ENCODE measurements at regions not wholly inside any gene's neighbourhood (a gene's known extent, or its start where the extent isn't known, plus 50 kb on each side); places are given as distances from the start of the nearest gene placed in this dataset.
A peak's percentile ranks its signal among the peaks of the same experiment; 100 is the strongest.

DNA sequence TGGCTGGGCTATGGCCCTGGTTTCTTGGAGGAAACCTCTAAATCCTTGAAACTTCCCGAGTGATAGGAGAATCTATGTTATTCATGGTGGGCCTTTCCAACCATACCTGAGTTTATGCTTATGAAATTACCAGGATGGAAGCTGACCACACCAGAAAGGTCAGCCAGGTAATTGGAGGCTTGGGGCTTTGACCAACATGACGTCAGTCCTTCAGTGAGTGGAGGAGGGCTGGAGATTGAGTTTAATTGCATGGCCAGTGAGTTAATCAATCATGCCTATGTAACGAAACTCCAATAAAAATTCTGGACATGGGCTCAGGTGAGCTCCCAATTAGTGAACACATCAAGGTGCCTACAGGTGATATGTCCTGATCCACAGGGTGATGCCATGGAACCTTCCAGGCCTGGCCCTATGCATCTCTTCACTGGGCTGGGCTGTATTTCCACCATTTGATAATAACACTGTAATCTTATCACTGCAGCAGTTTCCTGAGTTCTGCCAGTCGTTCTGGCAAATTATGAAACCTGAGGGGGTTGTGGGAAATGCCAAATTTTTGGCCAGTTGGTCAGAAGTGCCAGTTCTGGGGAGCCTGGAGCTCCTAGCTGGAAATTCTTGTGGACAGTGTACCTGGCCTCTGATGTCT, 106.5 kb downstream of the CDH26 start:
- Mint-ChIP-seq H3K27ac (peak overlapping the region; percentile 12), H3K4me1 (peaks cover 23% of the 10 kb centered on the region), H3K27me3 (no peaks in the 10 kb centered on the region), H3K36me3 (no peaks in the 10 kb centered on the region), H3K4me3 (no peak overlapping the region), H3K9me3 (no peaks in the 10 kb centered on the region)

DNA sequence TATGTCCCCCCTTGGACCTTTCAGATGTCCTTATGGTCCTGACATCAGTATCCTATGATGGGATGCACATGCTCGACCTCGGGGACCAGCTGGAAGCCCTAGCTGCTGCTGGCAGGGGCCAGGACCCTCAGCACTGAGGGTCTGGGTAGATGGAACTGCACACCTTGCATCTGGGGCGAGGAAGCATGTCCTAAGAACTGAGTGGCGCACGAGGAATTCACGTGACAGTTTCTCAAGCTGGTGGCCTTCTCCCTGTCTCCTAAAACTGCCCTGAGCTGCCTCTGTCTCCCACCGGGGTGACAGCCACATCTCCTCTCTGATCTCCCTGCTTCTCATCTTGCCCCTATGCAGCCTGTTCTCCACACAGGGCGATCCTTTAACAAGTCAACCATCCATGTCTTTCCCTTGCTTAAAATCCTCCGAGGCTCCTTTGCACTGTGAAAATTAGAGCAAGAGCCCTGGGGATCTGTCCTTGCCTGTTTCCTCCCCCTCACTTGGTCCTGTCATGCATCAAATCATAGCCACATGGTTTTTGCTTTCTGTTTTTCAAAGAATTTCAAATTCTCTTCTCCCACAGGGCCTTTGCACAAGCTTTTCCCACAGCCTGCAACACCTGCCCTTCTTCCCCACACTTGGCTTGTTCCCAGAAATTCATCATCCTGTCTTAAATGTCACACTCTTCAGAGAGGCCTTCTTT, 107.7 kb downstream of the CDH26 start:
- Mint-ChIP-seq H3K4me3 (no peak overlapping the region), H3K27ac (no peak overlapping the region), H3K4me1 (peaks cover 23% of the 10 kb centered on the region), H3K36me3 (no peaks in the 10 kb centered on the region), H3K9me3 (no peaks in the 10 kb centered on the region), H3K27me3 (no peaks in the 10 kb centered on the region)

DNA sequence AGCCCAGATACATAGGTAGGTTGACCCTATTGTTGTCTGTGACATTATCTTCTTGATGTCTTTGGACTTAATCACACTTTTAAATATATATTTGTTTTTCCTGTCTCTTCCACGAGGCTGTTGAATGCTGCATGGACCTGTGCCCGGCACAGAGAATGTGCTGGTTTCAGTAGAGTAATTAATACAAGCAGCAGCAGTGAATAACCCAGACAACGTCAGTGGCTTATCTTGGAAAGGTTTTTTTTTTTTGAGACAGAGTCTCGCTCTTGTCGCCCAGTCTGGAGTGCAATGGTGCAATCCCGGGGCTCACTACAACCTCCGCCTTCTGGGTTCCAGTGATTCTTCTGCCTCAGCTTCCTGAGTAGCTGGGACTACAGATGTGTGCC, 108.2 kb downstream of the CDH26 start:
- Mint-ChIP-seq H3K9me3 (no peaks in the 10 kb centered on the region), H3K4me1 (peaks cover 23% of the 10 kb centered on the region), H3K4me3 (no peak overlapping the region), H3K27ac (no peak overlapping the region), H3K36me3 (no peaks in the 10 kb centered on the region), H3K27me3 (no peaks in the 10 kb centered on the region)

DNA sequence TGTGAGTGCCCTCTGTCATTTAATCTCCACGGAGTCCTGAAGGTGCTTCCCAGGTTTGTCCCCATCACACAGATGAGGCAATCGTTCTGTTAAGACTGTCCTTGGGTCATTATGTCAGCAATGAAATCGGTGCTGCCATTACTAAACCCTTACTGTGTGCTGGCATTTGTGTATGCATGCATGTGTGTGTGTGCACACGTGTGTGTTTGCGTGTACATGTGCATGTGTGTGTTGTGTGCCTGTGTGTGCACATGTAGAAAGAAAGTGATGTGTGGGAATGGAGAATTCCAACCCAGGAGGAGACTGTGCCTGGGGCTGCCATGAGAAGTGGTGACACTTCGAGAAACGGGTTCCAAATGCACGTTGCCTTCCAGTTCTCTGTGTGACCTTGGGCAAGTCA, 110.3 kb downstream of the CDH26 start:
- Mint-ChIP-seq H3K27ac (no peak overlapping the region), H3K4me3 (no peak overlapping the region), H3K9me3 (peaks cover 4% of the 10 kb centered on the region), H3K27me3 (no peaks in the 10 kb centered on the region), H3K4me1 (peaks cover 9% of the 10 kb centered on the region), H3K36me3 (no peaks in the 10 kb centered on the region)

DNA sequence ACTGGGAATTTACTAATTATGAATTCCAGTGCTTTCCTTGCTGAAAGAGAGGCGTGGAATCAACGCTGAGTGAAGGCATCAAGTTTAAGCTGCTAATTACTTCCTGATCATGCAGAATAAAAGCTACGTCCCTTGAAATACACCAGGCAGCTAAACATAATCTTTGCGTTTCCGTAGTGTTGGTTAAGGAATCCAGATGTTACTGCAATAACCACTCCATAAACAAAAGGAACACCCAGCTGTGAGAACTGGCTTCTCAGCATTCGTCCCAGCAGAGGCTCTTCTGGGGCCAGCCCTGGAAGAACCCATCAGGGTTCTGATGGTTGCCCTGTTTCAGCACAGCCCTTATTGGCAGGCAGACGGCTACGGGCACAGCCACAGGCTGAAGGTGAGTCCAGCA, 111.4 kb downstream of the CDH26 start:
- no peaks in the 10 kb centered on the region for H3K36me3 Mint-ChIP-seq
- no peak overlapping the region for H3K4me3 Mint-ChIP-seq
- no peak overlapping the region for H3K27ac Mint-ChIP-seq
- H3K9me3 Mint-ChIP-seq, result peaks cover 4% of the 10 kb centered on the region
- no peaks in the 10 kb centered on the region for H3K27me3 Mint-ChIP-seq
- H3K4me1 Mint-ChIP-seq, result peaks cover 4% of the 10 kb centered on the region

DNA sequence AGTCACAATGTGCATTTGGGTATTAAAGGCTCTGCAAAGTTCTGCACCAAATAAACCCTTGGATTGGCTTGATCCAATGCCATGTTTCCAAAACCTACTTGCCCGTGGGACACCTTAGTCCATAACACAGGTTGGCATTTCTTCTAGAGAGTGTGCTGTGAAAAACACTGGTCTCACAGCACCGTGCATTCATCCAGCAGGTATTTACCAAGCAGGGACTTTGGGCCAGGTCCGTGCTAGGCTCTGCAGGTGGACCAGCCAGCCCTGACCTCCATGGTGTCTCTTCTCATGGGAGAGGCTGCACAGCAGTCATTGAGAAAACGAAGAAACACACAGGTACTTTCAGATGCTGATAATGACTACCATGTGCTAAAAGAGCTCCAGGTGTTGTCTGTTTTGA, 112.6 kb downstream of the CDH26 start:
- peaks cover 4% of the 10 kb centered on the region for H3K4me1 Mint-ChIP-seq
- H3K9me3 Mint-ChIP-seq, result peaks cover 4% of the 10 kb centered on the region
- no peaks in the 10 kb centered on the region for H3K36me3 Mint-ChIP-seq
- H3K27ac Mint-ChIP-seq, result no peak overlapping the region
- H3K27me3 Mint-ChIP-seq, result no peaks in the 10 kb centered on the region
- H3K4me3 Mint-ChIP-seq, result no peak overlapping the region

DNA sequence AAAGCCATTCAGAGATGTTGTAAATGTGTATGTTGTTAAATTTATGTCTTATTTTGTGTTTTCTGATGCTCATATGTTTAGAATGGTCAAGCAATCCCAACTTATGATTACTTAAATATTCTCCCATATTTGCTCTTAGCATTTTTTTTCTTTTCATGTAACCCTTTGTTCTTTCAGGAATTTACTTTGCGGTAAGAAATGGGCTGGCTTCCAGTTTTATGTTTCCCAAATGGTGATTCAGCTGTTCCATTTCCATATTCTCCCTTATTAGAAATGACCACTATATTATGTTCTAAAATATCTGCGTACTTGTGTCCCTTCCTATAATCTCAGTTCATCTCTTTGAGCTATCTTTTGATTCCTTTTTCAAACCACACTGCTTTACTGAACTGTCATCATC, 113.7 kb downstream of the CDH26 start:
- no peak overlapping the region for H3K27ac Mint-ChIP-seq
- H3K27me3 Mint-ChIP-seq, result no peaks in the 10 kb centered on the region
- no peak overlapping the region for H3K4me3 Mint-ChIP-seq
- H3K4me1 Mint-ChIP-seq, result peaks cover 4% of the 10 kb centered on the region
- H3K36me3 Mint-ChIP-seq, result no peaks in the 10 kb centered on the region
- peaks cover 4% of the 10 kb centered on the region for H3K9me3 Mint-ChIP-seq

DNA sequence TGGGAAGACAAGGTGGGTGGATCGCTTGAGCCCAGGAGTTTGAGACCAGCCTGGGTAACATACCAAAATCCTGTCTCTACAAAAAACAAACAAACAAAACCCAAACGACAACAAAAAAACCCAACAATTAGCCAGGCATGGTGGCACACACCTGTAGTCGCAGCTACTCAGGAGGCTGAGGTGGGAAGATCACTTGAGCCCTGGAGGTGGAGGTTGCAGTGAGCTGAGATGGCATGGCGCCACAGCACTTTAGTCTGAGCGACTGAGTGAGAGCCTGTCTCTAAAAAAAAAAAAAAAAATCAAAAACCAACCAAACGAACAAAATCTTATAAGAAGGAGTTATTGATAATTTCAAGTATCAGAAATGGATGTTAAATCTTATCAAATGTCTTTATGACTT, 114.9 kb downstream of the CDH26 start:
- Mint-ChIP-seq H3K9me3 (peaks cover 4% of the 10 kb centered on the region), H3K27me3 (no peaks in the 10 kb centered on the region), H3K4me3 (no peak overlapping the region), H3K36me3 (no peaks in the 10 kb centered on the region), H3K4me1 (peaks cover 4% of the 10 kb centered on the region), H3K27ac (no peak overlapping the region)

DNA sequence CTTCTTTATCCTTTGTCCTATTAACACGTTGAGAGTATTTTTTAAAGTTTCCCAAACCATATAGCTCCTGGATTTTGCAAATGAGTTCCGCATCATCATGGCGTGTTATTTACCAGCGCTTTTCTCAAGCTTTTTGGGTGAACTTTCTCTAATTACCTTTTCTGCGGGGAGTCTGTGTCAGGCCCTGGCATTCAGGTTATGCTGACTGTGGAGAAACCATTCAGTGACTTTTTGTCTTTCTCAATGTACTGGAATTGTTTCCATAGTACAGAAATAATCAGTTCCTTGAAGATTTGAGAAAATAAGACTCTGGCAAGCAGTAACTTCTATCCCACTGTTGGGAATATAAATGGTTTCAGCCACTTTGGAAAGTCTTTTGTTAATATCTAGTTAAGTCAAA, 115.3 kb downstream of the CDH26 start:
- Mint-ChIP-seq H3K27me3 (no peaks in the 10 kb centered on the region), H3K36me3 (no peaks in the 10 kb centered on the region), H3K4me1 (peaks cover 4% of the 10 kb centered on the region), H3K4me3 (no peak overlapping the region), H3K27ac (no peak overlapping the region), H3K9me3 (peaks cover 4% of the 10 kb centered on the region)

DNA sequence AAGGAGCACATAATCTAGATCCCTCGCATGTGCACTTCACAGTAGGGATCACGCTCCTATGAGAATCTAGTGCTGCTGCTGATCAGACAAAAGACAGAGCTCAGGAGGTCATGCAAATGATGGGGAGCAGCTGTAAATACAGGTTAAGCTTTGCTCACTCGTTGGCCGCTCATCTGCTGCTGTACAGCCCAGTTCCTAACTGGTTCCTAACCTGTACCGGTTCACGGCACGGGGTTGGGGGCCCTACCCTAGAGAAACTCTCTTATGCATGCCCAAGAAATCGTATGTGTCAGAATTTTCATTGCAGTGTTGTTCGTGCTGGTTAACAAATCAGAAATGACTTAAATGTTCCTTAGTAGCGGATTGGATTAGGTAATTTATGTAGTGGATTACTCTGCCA, 116.1 kb downstream of the CDH26 start:
- Mint-ChIP-seq H3K4me1 (peaks cover 4% of the 10 kb centered on the region), H3K27ac (no peak overlapping the region)

DNA sequence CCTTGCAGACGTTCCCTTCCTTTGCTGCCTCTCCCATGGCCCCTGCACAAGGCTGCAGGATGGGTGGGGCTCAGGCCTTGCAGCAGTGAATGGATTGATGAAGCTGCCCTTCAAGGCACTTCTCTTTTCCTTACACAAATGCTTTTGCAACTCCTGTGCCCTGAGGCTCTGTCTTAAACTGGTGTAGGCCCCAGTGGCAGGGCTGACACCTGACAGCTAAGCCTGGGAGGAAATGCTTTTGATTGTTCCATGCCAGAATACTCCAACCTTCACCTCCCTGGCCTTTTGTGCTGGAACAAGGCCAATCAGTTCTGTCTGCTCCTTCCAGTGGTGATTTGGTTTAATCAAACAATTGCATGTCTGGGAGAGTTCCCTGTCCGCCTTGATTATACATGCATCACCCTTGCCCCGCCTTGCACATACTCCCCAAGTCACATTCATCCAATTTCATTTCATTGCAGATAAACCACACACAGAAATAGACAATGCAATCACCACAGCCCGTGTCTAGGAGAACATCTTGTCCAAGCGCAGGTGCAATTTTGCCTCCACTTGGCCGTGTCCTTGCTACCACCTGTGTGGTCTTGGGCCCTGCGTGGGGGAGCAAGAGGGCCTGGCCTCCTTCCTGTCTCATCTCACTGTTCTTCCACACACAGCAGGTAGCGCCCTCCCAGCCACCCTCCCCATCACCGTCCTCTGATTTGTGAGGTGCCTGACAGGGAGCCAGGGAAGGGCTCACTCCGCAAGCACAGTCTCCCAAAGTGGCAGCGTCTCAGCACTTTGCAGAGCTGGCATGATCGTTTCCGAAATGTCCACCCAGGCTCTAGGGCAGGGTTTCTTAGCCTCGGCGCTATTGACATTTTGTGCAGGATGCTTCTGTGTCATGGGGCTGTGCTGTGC, 120.4 kb downstream of the CDH26 start:
- Mint-ChIP-seq H3K9me3 (no peaks in the 10 kb centered on the region), H3K27me3 (no peaks in the 10 kb centered on the region), H3K27ac (no peak overlapping the region), H3K4me3 (no peak overlapping the region), H3K36me3 (peaks cover 1% of the 10 kb centered on the region), H3K4me1 (peaks cover 4% of the 10 kb centered on the region)

More for the DNA sequence above, 116.1 kb downstream of the CDH26 start:
- no peaks in the 10 kb centered on the region for H3K36me3 Mint-ChIP-seq
- no peak overlapping the region for H3K4me3 Mint-ChIP-seq
- H3K27me3 Mint-ChIP-seq, result no peaks in the 10 kb centered on the region
- H3K9me3 Mint-ChIP-seq, result peaks cover 4% of the 10 kb centered on the region

DNA sequence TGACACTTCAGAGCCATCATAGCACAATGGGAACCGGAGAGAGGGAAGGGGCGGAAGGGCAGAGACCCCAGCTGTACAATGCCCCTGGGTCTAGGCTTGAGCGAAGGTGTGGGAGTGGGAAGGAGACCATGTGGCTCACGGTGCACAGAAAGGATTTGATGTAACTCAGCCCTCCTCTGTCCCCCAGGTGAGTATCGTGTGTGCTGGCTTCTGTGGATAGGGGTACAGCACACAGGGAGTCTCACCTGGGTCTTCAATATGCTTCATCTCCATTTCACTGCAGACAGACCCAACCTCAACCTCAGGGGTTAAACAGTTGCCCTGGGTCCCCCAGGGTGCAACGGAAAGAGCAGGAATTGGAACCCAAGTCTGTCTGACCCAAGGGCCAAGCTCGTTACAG, 122.2 kb downstream of the CDH26 start:
- Mint-ChIP-seq H3K27ac (no peak overlapping the region), H3K9me3 (no peaks in the 10 kb centered on the region), H3K4me1 (no peaks in the 10 kb centered on the region), H3K4me3 (no peak overlapping the region), H3K36me3 (peaks cover 1% of the 10 kb centered on the region), H3K27me3 (no peaks in the 10 kb centered on the region)

DNA sequence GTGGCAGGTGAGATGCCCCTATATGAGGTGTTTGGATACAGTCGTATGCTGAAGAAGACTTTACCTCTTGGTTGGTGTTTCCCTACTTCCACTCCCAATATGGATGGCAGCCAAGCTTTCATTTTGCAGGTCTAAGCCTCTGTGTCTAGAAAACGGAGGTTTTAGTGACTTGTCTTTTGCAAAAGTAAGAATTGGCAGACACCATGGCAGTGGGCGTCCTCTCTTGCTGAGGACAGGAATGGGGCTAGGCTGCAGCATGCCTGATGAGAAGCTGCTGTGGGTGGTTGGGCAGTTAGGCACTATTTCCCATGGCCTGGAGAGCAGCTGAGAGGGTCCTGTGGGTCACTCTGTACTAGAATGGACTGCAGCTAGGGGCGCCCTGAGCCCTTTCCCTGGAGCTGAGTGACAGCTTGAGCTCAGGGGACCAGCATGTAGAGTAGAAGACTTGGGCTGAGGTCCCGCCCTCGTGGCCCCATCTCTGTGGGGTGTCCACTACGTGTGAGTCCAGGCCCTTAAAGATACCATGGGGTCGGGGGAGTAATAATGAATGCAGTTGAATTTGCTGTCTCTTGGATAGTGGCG, 127.4 kb downstream of the CDH26 start:
- H3K4me3 Mint-ChIP-seq, result no peak overlapping the region
- H3K9me3 Mint-ChIP-seq, result no peaks in the 10 kb centered on the region
- no peaks in the 10 kb centered on the region for H3K4me1 Mint-ChIP-seq
- H3K36me3 Mint-ChIP-seq, result peaks cover 1% of the 10 kb centered on the region
- H3K27me3 Mint-ChIP-seq, result peaks cover 2% of the 10 kb centered on the region
- H3K27ac Mint-ChIP-seq, result no peak overlapping the region

DNA sequence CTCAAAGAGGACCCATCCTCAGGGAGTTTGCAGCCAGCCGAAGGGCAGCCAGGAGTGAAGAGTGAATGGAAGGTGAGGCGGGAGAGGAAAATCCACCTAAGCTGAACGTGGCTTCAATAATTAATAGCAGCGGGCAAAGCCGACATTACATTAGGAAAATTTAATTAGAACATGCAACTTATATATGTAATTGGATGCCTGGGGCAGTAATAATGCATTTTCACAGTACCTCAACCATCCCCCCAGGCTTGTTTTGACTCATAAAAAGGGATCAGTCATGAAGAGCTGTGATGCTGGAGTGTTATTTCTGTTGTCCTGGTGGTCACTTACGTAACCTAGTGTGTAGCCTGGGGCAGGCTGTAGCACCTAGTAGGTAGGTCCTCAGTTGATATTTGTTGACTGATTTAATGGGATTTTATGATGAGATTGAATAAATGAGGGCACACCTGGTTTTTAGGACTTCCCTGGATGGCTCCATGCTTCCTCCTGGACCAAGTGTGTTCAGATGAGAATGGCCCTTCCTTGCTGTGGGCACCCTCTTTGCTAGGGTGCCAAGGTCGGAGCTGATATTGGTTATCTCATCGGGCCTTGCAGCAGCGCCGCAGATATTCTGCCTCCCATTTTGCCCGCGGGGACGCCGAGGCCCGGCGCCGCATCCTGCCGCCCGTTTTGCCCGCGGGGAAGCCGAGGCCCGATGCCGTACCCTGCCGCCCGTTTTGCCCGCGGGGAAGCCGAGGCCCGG, 128.8 kb downstream of the CDH26 start:
- Mint-ChIP-seq H3K27ac (no peak overlapping the region), H3K36me3 (peaks cover 1% of the 10 kb centered on the region)

DNA sequence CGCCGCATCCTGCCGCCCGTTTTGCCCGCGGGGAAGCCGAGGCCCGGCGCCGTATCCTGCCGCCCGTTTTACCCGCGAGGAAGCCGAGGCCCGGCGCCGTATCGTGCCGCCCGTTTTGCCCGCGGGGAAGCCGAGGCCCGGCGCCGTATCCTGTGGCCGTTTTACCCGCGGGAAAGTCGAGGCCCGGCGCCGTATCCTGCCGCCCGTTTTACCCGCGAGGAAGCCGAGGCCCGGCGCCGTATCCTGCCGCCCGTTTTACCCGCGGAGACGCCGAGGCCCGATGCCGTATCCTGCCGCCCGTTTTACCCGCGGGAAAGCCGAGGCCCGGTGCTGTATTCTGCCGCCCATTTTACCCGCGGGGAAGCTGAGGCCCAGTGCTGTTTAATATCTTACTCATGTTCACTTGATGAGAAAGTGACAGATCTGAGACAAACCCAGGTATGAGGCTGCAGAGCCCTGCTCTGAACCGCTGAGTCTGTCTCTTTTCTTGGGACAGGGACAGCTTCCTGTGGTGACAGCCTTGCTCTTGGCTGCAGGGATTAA, 129.4 kb downstream of the CDH26 start:
- Mint-ChIP-seq H3K27ac (no peak overlapping the region), H3K9me3 (no peaks in the 10 kb centered on the region), H3K4me3 (no peak overlapping the region), H3K4me1 (no peaks in the 10 kb centered on the region), H3K36me3 (no peaks in the 10 kb centered on the region), H3K27me3 (peaks cover 2% of the 10 kb centered on the region)

More for the DNA sequence above, 128.8 kb downstream of the CDH26 start:
- no peak overlapping the region for H3K4me3 Mint-ChIP-seq
- H3K4me1 Mint-ChIP-seq, result no peaks in the 10 kb centered on the region
- peaks cover 2% of the 10 kb centered on the region for H3K27me3 Mint-ChIP-seq
- H3K9me3 Mint-ChIP-seq, result no peaks in the 10 kb centered on the region
